SK-N-SH (cell line): ENCODE measurements at regions not wholly inside any gene's neighbourhood (a gene's known extent, or its start where the extent isn't known, plus 50 kb on each side); places are given as distances from the start of the nearest gene placed in this dataset.
"Not testable (repeated sequence)": the region's sequence is repeated elsewhere in the genome, so short reads cannot be mapped to it uniquely, and the experiment has no call there.

Source experiments
- EP300 ChIP-seq, 2 experiments: IDR thresholded peaks; 2 replicates each; pipeline versions ENCODE4 v1.4.0 to v1.6.1; 2012; ENCODE audit warnings: borderline replicate concordance in 1 of 2, low read depth in 1 of 2, low read length in 1 of 2
- GATA2 ChIP-seq: sonication (generic); formaldehyde crosslinking; IDR thresholded peaks from 2 replicates; pipeline ENCODE4 v1.5.0; 2020; ENCODE audit warnings: mild to moderate bottlenecking, missing genetic modification reagents
- NFIC ChIP-seq: IDR thresholded peaks from 2 replicates; pipeline ENCODE4 v1.4.0; 2012; ENCODE audit warnings: borderline replicate concordance
- POLR2AphosphoS5 ChIP-seq: IDR thresholded peaks from 2 replicates; pipeline ENCODE4 v1.6.1; 2012; ENCODE audit warnings: low read depth, low read length
- RAD21 ChIP-seq: IDR thresholded peaks from 2 replicates; pipeline ENCODE4 v1.6.1; 2012; ENCODE audit warnings: mild to moderate bottlenecking, low read length
- TF ChIP-seq, protein P1 (sequence below): fragments of 200-600 bp; sonication (generic); IDR thresholded peaks from 2 replicates; pipeline ENCODE4 v1.6.1; 2017; ENCODE audit warnings: antibody characterized with exemption, mild to moderate bottlenecking, moderate library complexity
- TF ChIP-seq, protein P2 (sequence below): IDR thresholded peaks from 2 replicates; pipeline ENCODE4 v1.4.0; 2012; ENCODE audit warnings: low read depth

DNA sequence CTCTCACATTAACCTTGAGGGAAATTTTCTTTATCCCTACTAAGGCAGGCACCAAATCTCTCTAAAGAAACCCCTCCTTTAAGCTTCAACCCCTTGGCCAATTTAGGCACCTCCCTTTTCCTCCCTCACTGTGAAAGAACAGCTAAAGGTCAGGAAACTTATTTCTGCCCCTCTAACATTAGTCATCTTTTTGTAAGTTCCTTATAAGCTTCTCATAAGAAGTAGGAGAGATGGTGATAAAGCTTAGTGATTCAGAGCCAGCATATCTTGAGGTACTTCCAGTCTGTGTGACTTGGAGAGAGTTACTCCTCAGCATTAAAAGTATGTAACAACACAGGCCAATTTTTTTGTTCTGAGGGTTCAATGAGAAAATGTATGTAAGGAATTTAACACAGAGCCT, 2244.7 kb downstream of the EPHA3 start:
- TF ChIP-seq GATA2 (CRISPR knock-in tag); POLR2AphosphoS5; NFIC; EP300 (IDR thresholded peaks at IDR 0.05; ENCODE audit: borderline replicate concordance in 1 of 2, low read depth in 1 of 2, low read length in 1 of 2); RAD21: not testable (repeated sequence)
- TF ChIP-seq, protein P1, sequence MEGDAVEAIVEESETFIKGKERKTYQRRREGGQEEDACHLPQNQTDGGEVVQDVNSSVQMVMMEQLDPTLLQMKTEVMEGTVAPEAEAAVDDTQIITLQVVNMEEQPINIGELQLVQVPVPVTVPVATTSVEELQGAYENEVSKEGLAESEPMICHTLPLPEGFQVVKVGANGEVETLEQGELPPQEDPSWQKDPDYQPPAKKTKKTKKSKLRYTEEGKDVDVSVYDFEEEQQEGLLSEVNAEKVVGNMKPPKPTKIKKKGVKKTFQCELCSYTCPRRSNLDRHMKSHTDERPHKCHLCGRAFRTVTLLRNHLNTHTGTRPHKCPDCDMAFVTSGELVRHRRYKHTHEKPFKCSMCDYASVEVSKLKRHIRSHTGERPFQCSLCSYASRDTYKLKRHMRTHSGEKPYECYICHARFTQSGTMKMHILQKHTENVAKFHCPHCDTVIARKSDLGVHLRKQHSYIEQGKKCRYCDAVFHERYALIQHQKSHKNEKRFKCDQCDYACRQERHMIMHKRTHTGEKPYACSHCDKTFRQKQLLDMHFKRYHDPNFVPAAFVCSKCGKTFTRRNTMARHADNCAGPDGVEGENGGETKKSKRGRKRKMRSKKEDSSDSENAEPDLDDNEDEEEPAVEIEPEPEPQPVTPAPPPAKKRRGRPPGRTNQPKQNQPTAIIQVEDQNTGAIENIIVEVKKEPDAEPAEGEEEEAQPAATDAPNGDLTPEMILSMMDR = not testable (repeated sequence)
- TF ChIP-seq, protein P2, sequence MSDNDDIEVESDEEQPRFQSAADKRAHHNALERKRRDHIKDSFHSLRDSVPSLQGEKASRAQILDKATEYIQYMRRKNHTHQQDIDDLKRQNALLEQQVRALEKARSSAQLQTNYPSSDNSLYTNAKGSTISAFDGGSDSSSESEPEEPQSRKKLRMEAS = not testable (repeated sequence)
